Erythroblast (primary cell): ENCODE measurements at regions not wholly inside any gene's neighbourhood (a gene's known extent, or its start where the extent isn't known, plus 50 kb on each side); places are given as distances from the start of the nearest gene placed in this dataset.

Experiments used
- GATA1 ChIP-seq: IDR thresholded peaks from 2 replicates; pipeline ENCODE4 v1.6.1; 2011; ENCODE audit warnings: low read depth, mild to moderate bottlenecking, control low read depth, low read length, moderate library complexity
- POLR2A ChIP-seq: IDR thresholded peaks from 2 replicates; pipeline ENCODE4 v1.6.1; 2011; ENCODE audit warnings: mild to moderate bottlenecking, low read length

DNA sequence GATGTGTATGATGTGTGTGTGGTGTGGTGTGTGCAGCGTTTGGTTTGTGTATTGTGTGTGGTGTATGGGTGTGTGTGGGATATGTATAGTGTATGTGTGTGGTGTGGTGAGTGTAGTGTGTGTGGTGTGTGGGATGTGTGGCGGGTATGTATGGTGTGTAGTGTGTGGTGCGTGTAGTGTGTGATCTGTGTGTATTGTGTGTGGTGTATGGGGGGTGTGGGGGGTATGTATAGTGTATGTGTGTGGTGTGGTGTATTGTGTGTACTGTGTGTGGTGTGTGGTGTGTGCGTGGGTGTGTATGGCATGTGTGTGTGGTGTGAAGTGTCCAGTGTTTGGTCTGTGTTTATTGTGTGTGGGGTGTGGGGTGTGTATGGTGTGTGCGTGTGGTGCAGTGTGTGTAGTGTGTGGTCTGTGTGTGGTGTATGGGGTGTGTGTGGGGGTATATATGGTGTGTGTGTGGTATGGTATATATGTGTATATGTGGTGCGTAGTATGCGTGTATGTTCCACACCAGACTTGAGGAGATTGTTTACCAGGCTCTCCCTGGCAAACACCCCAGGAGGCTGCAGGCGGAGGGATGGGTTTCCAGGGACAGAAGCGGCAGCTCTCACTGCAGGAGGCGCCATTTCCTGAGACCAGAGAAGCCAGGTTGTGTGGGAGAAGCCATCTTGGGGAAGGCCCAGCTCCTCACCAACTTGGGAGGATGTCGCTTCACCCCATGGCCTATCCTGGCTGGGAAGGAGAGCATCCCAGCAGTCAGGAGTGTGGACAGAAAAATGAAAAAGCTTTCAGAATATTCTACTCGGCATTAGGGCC lies 138.1 kb downstream of the NXNL2 start:
- no peak for TF ChIP-seq POLR2A
- TF ChIP-seq GATA1, result no peak
